ENCODE measurements at regions not wholly inside any gene's neighbourhood (a gene's known extent, or its start where the extent isn't known, plus 50 kb on each side); places are given as distances from the start of the nearest gene placed in this dataset.

DNA sequence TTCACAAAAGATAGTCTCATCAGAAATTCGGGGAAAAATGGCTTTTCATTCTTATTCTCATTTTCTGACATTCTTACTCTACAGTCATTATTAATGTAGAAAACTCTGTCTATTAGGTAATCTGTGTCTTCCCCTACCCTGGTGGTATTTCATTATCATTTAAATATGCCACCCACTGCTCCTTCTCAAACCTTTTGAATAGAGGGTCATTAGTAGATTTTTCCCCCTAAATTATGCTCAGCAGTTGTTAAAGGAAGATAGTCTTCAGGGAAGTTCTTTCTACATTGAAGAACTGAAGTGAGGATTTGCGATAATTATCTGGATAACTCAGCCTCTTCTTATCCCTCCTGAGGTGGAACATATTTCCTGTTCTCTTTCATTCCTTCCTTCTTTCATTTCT is 989.5 kb upstream of the RBFOX1 start:
- TF ChIP-seq, protein P1, sequence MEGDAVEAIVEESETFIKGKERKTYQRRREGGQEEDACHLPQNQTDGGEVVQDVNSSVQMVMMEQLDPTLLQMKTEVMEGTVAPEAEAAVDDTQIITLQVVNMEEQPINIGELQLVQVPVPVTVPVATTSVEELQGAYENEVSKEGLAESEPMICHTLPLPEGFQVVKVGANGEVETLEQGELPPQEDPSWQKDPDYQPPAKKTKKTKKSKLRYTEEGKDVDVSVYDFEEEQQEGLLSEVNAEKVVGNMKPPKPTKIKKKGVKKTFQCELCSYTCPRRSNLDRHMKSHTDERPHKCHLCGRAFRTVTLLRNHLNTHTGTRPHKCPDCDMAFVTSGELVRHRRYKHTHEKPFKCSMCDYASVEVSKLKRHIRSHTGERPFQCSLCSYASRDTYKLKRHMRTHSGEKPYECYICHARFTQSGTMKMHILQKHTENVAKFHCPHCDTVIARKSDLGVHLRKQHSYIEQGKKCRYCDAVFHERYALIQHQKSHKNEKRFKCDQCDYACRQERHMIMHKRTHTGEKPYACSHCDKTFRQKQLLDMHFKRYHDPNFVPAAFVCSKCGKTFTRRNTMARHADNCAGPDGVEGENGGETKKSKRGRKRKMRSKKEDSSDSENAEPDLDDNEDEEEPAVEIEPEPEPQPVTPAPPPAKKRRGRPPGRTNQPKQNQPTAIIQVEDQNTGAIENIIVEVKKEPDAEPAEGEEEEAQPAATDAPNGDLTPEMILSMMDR (IDR thresholded peaks at IDR 0.05 in 8 of 11, conservative IDR thresholded peaks at IDR 0.05 in 3 of 11): no peak
- TF ChIP-seq POLR2A (IDR thresholded peaks at IDR 0.05): no peak
- TF ChIP-seq POLR2AphosphoS5 (IDR thresholded peaks at IDR 0.05): no peak
